GM18517 (cell line): ENCODE measurements at regions not wholly inside any gene's neighbourhood (a gene's known extent, or its start where the extent isn't known, plus 50 kb on each side); places are given as distances from the start of the nearest gene placed in this dataset.

Experiments
- ATAC-seq: cut with Tn5 transposase; IDR thresholded peaks from one replicate; pipeline ENCODE4 v1.9.1; 2021; ENCODE audit warnings: mild to moderate bottlenecking, moderate library complexity; ENCODE audit not compliant: unreplicated experiment

DNA sequence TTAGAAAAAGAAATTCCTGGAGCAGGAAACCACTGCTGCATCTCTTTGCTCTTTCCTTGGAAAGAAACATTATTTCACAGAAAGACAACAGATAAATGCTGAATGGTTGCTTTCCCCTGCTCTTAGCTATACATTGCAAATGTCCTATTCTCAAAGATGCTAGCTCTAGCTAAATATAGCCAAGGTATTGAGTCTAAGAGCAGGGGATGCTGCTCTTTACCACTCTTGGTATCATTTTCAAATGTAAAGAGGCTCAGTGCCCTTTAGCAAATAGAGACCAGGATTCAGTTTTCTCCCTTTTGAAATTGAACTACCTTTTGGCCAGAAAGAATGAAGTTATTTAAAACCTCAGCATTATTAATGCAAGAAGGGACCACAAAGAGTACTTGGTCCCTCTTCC lies 104.0 kb upstream of the FUT8 start:
- ATAC-seq: no peak

GRCh38 chr14:65310568-65310967 lies 102.0 kb upstream of the FUT8 start:
- no peak for ATAC-seq

- ATAC-seq: no peak
These were observed 99.7 kb upstream of the FUT8 start for GRCh38 chr14:65312859-65313258.

DNA sequence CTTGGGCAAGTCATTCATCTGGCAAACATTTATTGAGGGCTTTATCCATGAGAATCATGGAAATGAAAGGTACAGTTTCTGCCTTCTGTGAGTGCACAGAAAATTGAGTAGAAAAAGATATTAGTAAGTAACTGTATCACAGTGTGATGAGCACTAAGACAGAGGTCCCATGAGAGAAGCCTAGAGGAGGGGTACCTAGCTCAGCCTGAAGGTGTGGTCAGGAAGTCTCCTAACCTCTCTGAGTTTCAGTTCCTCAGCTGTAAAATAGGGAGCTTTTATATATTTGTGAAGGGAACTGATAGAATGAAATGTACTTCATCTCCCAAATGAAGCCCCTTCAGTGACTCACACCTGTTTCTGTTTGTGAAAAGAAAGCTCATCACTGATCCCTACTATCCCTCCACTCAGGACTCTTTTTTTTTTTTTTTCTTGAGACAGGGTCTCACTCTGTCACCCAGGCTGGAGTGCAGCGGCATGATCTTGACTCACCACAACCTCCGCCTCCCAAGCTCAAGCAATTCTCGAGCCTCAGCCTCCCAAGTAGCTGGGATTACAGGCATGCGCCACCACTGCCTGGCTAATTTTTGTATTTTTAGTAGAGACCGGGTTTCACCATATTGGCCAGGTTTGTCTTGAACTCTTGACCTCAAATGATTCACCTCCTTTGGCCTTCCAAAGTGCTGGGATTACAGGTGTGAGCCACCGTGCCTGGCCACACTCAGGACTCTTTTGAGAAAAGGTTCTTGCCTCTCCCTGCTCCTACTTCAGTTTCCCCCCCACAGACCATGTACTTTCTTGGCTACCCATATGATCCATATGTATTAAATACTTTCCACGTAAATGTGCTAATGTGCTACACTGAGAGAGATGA lies 93.7 kb upstream of the FUT8 start:
- peak; percentile 68 for ATAC-seq

DNA sequence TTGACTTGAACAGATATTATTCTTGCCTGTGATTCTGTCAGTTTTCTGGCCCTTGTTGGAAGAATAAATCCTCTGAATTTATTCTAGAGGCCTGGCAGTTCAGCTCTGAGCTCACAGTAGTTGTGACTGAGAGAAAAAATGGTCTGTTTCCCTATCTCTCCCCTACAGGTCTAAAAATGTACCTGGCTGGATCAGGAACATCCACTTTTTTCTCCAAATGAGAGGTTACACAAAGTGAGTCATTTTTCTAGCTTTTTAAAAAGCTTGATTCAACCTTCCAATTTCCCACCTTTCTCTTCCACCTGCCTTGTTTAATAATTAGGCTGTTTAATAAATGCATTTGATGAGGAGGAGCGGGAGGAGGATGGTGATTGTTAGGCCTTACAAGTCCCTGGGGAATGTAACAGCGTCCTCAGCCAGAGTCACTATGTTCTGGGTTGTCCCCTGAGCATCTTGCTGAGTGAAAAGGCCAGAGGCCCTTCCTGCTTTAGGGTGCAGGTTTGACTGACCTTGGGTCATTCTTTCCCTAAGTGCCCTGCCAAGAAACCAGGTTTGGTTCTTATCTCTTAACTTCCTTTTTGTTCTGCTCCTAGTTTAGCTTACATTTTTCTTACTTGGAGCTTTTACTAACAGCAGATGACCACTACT lies 91.7 kb upstream of the FUT8 start:
- no peak for ATAC-seq

- peak; percentile 38 for ATAC-seq
These were observed 91.1 kb upstream of the FUT8 start for GRCh38 chr14:65321370-65321875.

- no peak for ATAC-seq
These were observed 83.0 kb upstream of the FUT8 start for GRCh38 chr14:65329481-65329880.

GRCh38 chr14:65329911-65330310 lies 82.6 kb upstream of the FUT8 start:
- no peak for ATAC-seq

GRCh38 chr14:65330416-65330815 lies 82.1 kb upstream of the FUT8 start:
- ATAC-seq: no peak

GRCh38 chr14:65331652-65332051 lies 80.9 kb upstream of the FUT8 start:
- ATAC-seq: no peak

DNA sequence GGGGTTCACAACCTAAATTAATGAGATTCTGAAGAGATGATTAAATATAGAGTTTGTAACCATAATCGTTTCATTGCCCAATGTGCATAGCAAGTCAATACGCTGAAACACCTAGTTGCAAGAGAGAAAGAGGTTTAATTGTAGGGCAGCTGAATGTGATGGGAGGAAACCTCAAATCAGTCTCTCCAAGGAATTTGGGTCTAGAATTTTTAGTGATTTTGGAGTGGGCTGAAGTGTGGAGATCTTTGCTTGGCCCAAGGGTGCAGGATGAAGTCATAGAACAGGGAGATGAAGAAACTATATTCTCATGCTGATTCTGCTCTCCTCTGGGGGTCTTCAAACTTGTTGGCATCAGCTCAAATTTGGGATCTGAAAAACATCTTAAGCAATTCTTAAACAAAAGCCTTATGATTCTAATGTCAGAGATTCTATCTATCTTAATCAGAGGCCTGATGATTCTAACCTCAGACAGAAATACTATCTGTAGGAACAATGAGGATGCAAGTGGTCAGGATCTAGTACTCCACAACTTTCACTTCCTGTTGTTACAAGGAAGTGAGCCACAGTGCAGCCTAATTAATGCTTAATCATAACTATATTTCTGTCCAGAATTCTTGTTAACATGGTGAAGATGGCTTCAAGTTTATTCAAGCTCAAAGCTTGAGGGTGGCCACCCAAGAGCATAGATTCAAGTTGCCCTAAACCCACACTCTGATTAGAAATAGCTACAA lies 80.2 kb upstream of the FUT8 start:
- ATAC-seq: no peak

- no peak for ATAC-seq
These were observed 78.4 kb upstream of the FUT8 start for GRCh38 chr14:65333943-65334687.

GRCh38 chr14:65334765-65335410 lies 77.6 kb upstream of the FUT8 start:
- ATAC-seq: no peak

DNA sequence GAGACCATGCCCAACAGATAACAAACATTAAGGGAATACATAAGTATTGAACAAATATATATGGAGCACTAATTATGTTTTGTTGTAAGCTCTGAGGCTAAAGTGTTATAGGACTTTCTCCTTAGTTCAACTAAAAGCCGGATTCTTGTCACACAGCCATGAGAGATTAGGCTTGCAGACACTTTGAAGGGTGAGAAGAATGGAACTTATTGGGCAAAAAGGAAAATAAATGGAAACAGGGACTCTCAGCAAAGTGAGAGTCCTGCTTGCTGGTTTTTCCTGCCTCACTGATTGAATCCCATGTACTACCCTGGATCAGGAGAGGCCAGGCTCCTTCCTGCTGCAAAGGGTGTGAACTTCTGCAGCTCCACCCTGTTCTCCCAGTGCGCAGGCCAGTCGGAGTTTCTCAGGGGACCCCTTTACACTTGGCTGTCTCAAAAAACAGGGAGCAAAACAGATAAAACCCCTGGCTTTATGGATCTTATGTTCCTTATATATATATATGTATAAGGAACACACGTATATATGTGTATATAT lies 77.1 kb upstream of the FUT8 start:
- ATAC-seq: no peak

DNA sequence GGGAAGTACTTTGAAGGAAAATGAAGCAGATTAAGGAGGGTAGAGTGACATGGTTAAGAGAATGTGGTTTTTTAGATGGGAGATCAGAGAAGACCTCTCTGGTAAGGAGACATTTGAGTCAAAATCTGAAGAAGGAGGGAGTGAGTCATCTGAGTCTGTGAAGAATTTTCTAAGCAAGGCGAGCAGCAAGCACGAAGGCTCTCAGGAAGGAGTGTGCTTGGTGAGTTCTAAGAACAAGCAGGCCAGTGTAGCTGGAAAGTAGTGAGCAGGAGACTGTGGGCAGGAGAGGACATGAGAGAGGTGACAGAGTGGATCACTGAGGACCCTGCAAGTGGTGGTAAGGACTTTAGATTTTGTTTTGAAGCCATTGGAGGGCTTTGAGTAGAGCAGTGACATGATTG lies 76.3 kb upstream of the FUT8 start:
- no peak for ATAC-seq

DNA sequence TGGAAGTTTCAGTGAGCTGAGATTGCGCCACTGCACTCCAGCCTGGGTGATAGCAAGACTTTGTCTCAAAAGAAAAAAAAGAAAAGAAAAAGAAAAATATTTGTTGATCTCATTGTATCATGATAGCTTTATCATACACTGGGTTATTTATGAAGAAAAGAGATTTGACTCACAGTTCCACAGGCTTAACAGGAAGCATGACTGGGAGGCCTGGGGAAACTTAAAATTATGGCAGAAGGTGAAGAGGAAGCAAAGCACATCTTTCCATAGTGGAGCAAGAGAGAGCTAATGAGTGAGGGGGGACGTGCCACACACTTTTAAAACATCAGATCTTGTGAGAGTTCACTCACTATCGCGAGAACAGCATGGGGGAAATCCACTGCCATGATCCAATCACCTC lies 72.7 kb upstream of the FUT8 start:
- no peak for ATAC-seq

DNA sequence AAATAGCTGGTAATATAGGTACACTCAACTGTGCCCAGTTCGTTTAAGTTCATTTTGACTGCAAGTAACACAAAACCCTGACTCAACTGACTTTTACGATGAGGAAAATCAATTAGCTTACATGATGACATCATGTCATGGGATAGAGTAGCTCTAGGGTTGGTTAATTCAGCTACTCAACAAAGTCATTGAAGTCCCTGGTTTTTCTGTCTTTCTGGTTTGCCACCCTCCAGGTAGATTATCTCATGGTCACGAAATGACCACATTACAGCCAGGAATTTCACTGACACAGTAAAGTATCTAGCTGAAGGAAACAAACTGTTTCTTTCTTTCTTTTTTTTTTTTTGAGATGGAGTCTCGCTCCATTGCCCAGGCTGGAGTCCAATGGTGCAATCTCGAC lies 68.5 kb upstream of the FUT8 start:
- no peak for ATAC-seq

GRCh38 chr14:65345266-65345665 lies 67.3 kb upstream of the FUT8 start:
- ATAC-seq: no peak

GRCh38 chr14:65346474-65346873 lies 66.1 kb upstream of the FUT8 start:
- no peak for ATAC-seq

DNA sequence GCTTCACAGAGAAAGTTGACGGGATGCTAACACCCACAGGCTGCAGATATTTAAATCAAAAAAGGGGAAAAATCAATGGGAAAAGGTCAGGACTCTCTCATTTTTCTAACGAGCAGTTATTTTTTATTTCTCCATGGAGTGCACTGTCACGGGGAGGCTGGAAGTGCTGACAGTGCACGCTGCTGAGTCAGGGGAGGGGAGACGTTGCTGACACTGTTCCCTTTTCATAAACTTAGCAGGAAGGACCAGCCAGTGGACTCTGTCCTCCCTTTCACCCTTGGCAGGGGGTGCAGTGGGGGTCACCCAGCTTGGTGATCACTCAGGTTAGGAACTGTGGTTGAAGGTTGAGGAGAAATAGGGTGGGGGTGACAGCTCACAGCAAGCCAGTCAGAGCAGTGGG lies 65.6 kb upstream of the FUT8 start:
- ATAC-seq: no peak
